ENCODE measurements at regions not wholly inside any gene's neighbourhood (a gene's known extent, or its start where the extent isn't known, plus 50 kb on each side); places are given as distances from the start of the nearest gene placed in this dataset.

DNA sequence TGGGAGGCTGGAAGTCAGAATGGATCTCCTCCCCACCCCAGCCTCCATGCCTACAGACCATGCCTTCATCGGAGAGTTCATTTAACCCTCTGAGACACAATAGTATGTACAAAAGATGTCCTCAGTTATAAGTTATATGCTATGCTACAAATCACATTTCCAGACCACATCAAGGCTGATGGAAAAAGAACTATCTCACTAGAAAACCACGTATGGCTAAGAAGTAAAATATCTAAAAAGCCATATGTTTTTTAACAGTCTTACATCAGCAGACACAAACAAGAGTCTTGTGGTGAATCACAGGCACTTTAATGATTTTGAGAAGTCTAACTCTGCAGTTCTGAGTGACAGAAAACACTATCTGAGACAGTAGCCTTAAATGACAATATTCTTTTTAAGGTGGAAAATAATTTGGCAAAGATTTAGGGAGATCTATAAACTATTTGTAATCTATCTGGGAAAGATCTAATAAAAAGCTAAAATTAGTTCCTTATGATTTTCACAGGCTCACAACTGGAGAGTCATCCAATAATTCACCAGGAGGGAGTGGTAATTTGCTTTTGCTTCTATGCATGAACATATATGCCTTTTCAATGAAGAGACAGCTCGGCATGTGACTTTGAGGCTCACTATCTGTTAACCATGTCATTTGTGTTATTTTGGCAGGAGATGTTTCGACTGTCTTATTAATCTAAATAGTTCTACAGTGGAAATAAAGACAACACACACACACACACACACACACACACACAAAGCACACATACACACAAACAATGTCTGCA is 197.5 kb downstream of the IRS1 start:
- no peaks in the 10 kb centered on the region for H3K9me2 ChIP-seq (ENCODE audit: low read depth, low read length)
- H3K27ac ChIP-seq (ENCODE audit: low read depth, low read length, poor library complexity, severe bottlenecking): no peak overlapping the region
- no peaks in the 10 kb centered on the region for H3K9me3 ChIP-seq (ENCODE audit: low read length)
- no peaks in the 10 kb centered on the region for H3K4me1 ChIP-seq (ENCODE audit: insufficient read depth, low read length, severe bottlenecking)
- H3K4me3 ChIP-seq (ENCODE audit: low read depth, low read length, poor library complexity, severe bottlenecking): no peak overlapping the region
- no peaks in the 10 kb centered on the region for H3K79me2 ChIP-seq (ENCODE audit: insufficient read depth, low read length)
- no peaks in the 10 kb centered on the region for H3K27me3 ChIP-seq (ENCODE audit: insufficient read depth, low read length)
- H2AFZ ChIP-seq (ENCODE audit: low read length): no peak overlapping the region
- no peak overlapping the region for H3K9ac ChIP-seq (ENCODE audit: low read length)
- H3K4me2 ChIP-seq (ENCODE audit: low read length): no peak overlapping the region
- TF ChIP-seq, protein P1, sequence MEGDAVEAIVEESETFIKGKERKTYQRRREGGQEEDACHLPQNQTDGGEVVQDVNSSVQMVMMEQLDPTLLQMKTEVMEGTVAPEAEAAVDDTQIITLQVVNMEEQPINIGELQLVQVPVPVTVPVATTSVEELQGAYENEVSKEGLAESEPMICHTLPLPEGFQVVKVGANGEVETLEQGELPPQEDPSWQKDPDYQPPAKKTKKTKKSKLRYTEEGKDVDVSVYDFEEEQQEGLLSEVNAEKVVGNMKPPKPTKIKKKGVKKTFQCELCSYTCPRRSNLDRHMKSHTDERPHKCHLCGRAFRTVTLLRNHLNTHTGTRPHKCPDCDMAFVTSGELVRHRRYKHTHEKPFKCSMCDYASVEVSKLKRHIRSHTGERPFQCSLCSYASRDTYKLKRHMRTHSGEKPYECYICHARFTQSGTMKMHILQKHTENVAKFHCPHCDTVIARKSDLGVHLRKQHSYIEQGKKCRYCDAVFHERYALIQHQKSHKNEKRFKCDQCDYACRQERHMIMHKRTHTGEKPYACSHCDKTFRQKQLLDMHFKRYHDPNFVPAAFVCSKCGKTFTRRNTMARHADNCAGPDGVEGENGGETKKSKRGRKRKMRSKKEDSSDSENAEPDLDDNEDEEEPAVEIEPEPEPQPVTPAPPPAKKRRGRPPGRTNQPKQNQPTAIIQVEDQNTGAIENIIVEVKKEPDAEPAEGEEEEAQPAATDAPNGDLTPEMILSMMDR (IDR thresholded peaks at IDR 0.05; ENCODE audit: low read length): no peak
- TF ChIP-seq EZH2 (IDR thresholded peaks at IDR 0.05; ENCODE audit: borderline replicate concordance, low read length): no peak
- H3K36me3 ChIP-seq (ENCODE audit: insufficient read depth, low read length): no peaks in the 10 kb centered on the region
- no peaks in the 10 kb centered on the region for H4K20me1 ChIP-seq (ENCODE audit: insufficient read depth, low read length)
- H3F3A ChIP-seq (ENCODE audit: insufficient read depth, low read length): no peaks in the 10 kb centered on the region

DNA sequence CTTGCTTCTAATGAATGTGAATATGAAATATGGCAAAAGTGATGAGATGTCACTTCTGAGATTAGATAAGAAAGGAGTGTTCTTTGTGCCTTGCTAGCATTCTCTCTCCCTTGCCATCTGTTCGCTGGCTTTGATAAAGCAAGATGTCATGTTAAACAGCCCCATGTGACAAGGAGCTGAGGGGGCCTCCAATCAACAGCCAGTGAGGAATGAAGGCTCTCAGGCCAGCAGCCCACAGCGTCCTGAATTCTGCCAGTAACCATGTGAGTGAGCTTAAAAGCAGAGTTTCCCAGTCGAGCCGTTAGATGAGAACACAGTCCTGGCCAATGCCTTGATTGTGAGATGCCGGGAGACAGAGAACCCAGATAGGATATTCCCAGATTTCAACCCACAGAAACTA is 198.8 kb downstream of the IRS1 start:
- Histone ChIP-seq H3K4me2 (ENCODE audit: low read length) (no peak overlapping the region), H3K4me1 (ENCODE audit: insufficient read depth, low read length, severe bottlenecking) (no peaks in the 10 kb centered on the region), H3F3A (ENCODE audit: insufficient read depth, low read length) (no peaks in the 10 kb centered on the region), H3K9me3 (ENCODE audit: low read length) (no peaks in the 10 kb centered on the region), H3K79me2 (ENCODE audit: insufficient read depth, low read length) (no peaks in the 10 kb centered on the region), H3K27ac (ENCODE audit: low read depth, low read length, poor library complexity, severe bottlenecking) (no peak overlapping the region), H3K9ac (ENCODE audit: low read length) (no peak overlapping the region), H4K20me1 (ENCODE audit: insufficient read depth, low read length) (no peaks in the 10 kb centered on the region), H3K9me2 (ENCODE audit: low read depth, low read length) (no peaks in the 10 kb centered on the region), H3K36me3 (ENCODE audit: insufficient read depth, low read length) (no peaks in the 10 kb centered on the region), H2AFZ (ENCODE audit: low read length) (no peak overlapping the region), H3K4me3 (ENCODE audit: low read depth, low read length, poor library complexity, severe bottlenecking) (no peak overlapping the region), H3K27me3 (ENCODE audit: insufficient read depth, low read length) (no peaks in the 10 kb centered on the region)
- TF ChIP-seq, protein P1 (IDR thresholded peaks at IDR 0.05; ENCODE audit: low read length): no peak
- no peak for TF ChIP-seq EZH2 (IDR thresholded peaks at IDR 0.05; ENCODE audit: borderline replicate concordance, low read length)

DNA sequence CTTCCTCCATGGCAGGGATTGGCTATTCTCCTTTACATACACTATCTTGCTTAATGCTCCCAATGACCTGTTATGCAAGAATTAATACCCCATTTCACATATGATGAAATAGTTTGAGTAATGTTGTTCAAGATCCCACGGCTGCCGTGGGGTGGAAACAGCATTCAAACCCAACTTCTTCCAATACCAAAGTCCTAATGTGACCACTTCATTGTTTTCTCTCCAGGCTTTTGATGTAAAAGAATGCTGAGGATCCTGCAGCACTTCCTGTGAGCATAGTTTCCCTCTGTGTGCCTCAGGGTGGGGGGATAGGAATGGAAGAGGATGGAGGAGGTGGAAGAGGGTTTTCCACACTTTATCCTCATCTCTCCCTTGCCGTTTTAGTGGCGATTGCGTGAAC is 199.4 kb downstream of the IRS1 start:
- Histone ChIP-seq H3K9me2 (ENCODE audit: low read depth, low read length) (no peaks in the 10 kb centered on the region), H3K4me2 (ENCODE audit: low read length) (no peak overlapping the region), H2AFZ (ENCODE audit: low read length) (no peak overlapping the region), H3K9me3 (ENCODE audit: low read length) (no peaks in the 10 kb centered on the region), H3K4me3 (ENCODE audit: low read depth, low read length, poor library complexity, severe bottlenecking) (no peak overlapping the region), H3K36me3 (ENCODE audit: insufficient read depth, low read length) (no peaks in the 10 kb centered on the region), H4K20me1 (ENCODE audit: insufficient read depth, low read length) (no peaks in the 10 kb centered on the region), H3K4me1 (ENCODE audit: insufficient read depth, low read length, severe bottlenecking) (no peaks in the 10 kb centered on the region), H3K79me2 (ENCODE audit: insufficient read depth, low read length) (no peaks in the 10 kb centered on the region), H3F3A (ENCODE audit: insufficient read depth, low read length) (no peaks in the 10 kb centered on the region), H3K27me3 (ENCODE audit: insufficient read depth, low read length) (no peaks in the 10 kb centered on the region), H3K9ac (ENCODE audit: low read length) (no peak overlapping the region), H3K27ac (ENCODE audit: low read depth, low read length, poor library complexity, severe bottlenecking) (no peak overlapping the region)
- TF ChIP-seq, protein P1 (IDR thresholded peaks at IDR 0.05; ENCODE audit: low read length): no peak
- TF ChIP-seq EZH2 (IDR thresholded peaks at IDR 0.05; ENCODE audit: borderline replicate concordance, low read length): no peak

All from OCI-LY1 (cell line).